ENCODE measurements at regions not wholly inside any gene's neighbourhood (a gene's known extent, or its start where the extent isn't known, plus 50 kb on each side); places are given as distances from the start of the nearest gene placed in this dataset.

GRCh38 chr4:160426233-160426632 lies 1323.4 kb downstream of the RAPGEF2 start:
- no peak for TF ChIP-seq POLR2A (IDR thresholded peaks at IDR 0.05)
- TF ChIP-seq CTCF (IDR thresholded peaks at IDR 0.05) = no peak
- TF ChIP-seq POLR2AphosphoS5 (IDR thresholded peaks at IDR 0.05) = no peak
- no peak for TF ChIP-seq EP300 (IDR thresholded peaks at IDR 0.05; ENCODE audit: low read depth)
